HepG2 (cell line): ENCODE measurements at regions not wholly inside any gene's neighbourhood (a gene's known extent, or its start where the extent isn't known, plus 50 kb on each side); places are given as distances from the start of the nearest gene placed in this dataset.

ENCODE experiments used
- ATAC-seq: fragments of 200-7000 bp; cut with Tn5 transposase; 3 replicates; pipeline ENCODE4 v1.9.1; 2020; ENCODE audit warnings: mild to moderate bottlenecking, moderate library complexity
- BruUV-seq: library from RNA; stranded (reverse); fragments of 400-500 nt; replicated peaks from 2 replicates; lab custom pipeline; 2021; lab: Mats Ljungman, UMichigan
- CTCF ChIA-PET: fragments of 300-600 bp; formaldehyde crosslinking; extraction: SDS; loops from one replicate; lab custom pipeline; 2021; ENCODE audit warnings: low total read pairs, inconsistent platforms, low intra/inter-chr PET ratio; lab: Yijun Ruan, JAX
- POLR2A ChIA-PET: fragments of 350-600 bp; sonication (Branson Sonifier 250); formaldehyde crosslinking; loops from one replicate; lab custom pipeline; 2020; ENCODE audit warnings: antibody characterized with exemption, inconsistent platforms; lab: Yijun Ruan, JAX
- DNase-seq: peaks from one replicate; pipeline ENCODE4 v3.0.0-alpha.2; 2015; ENCODE audit warnings: low spot score
- FAIRE-seq: peaks from 3 replicates; lab custom pipeline; 2011; peaks lifted over from hg19 to GRCh38; lab: Jason Lieb, UNC
- H2AFZ ChIP-seq: one replicate; pipeline ENCODE4 v1.6.1; 2011; ENCODE audit warnings: low read length, inconsistent platforms
- H3K27ac ChIP-seq: fragments of 300-600 bp; 3 replicates; pipeline ENCODE4 v1.8.0; 2011; ENCODE audit warnings: mixed run types, mild to moderate bottlenecking, mixed read lengths, low read length, inconsistent platforms; ENCODE audit not compliant: insufficient read depth; ENCODE audit errors: extremely low read length
- H3K27me3 ChIP-seq, 2 experiments: fragments of 200-600 bp in 1 of 2; 2 replicates in 1 of 2; 3 replicates in 1 of 2; pipeline versions ENCODE4 v1.6.0 to v1.8.0; 2011; ENCODE audit warnings: low read length in 2 of 2, mild to moderate bottlenecking in 2 of 2, moderate library complexity in 2 of 2, inconsistent platforms in 1 of 2; ENCODE audit not compliant: insufficient read depth in 2 of 2, control insufficient read depth in 1 of 2
- H3K36me3 ChIP-seq, 2 experiments: fragments of 200-600 bp in 1 of 2; replicated peaks in 1 of 2; 2 replicates in 1 of 2; 3 replicates in 1 of 2; pipeline versions ENCODE4 v1.5.1 to v1.8.0; 2011; ENCODE audit warnings: low read length in 2 of 2, inconsistent platforms in 1 of 2; ENCODE audit not compliant: insufficient read depth in 2 of 2, control insufficient read depth in 1 of 2
- H3K4me1 ChIP-seq: 2 replicates; pipeline ENCODE4 v1.5.1; 2012; ENCODE audit warnings: low read length, inconsistent platforms; ENCODE audit not compliant: insufficient read depth
- H3K4me2 ChIP-seq: 2 replicates; pipeline ENCODE4 v1.6.0; 2011; ENCODE audit warnings: low read depth, low read length, inconsistent platforms
- H3K4me3 ChIP-seq, 3 experiments: fragments of 200-600 bp in 1 of 3; sonication (generic), shearing (Covaris generic) in 1 of 3; replicated peaks in 1 of 3; 2 replicates each; pipeline ENCODE4 v1.5.1; 2011 to 2016; ENCODE audit warnings: low read length in 3 of 3, inconsistent platforms in 2 of 3, low read depth in 2 of 3, mild to moderate bottlenecking in 2 of 3, control low read depth in 1 of 3, mixed read lengths in 1 of 3; ENCODE audit not compliant: insufficient read depth in 1 of 3
- H3K79me2 ChIP-seq: one replicate; pipeline ENCODE4 v1.6.1; 2011; ENCODE audit warnings: low read length, inconsistent platforms; ENCODE audit not compliant: insufficient read depth
- H3K9ac ChIP-seq: 2 replicates; pipeline ENCODE4 v1.6.0; 2011; ENCODE audit warnings: mild to moderate bottlenecking, low read depth, low read length, inconsistent platforms; ENCODE audit not compliant: insufficient read depth
- H3K9me3 ChIP-seq: 2 replicates; pipeline ENCODE4 v1.5.1; 2012; ENCODE audit warnings: mild to moderate bottlenecking, low read length
- H4K20me1 ChIP-seq: 2 replicates; pipeline ENCODE4 v1.6.0; 2011; ENCODE audit warnings: inconsistent platforms, mild to moderate bottlenecking, low read length, moderate library complexity; ENCODE audit not compliant: insufficient read depth
- IRX3 ChIP-seq: sonication (generic); formaldehyde crosslinking; IDR thresholded peaks from 2 replicates; pipeline ENCODE4 v1.8.1; 2023; ENCODE audit warnings: mild to moderate bottlenecking, low read depth, missing genetic modification reagents, borderline replicate concordance
- MEIS2 ChIP-seq: sonication (generic); formaldehyde crosslinking; IDR thresholded peaks from 2 replicates; pipeline ENCODE4 v1.9.0; 2021; ENCODE audit warnings: mild to moderate bottlenecking, missing genetic modification reagents
- NFE2 ChIP-seq: sonication (generic); formaldehyde crosslinking; IDR thresholded peaks from 2 replicates; pipeline ENCODE4 v1.4.0; 2020; ENCODE audit warnings: missing genetic modification reagents
- SP1 ChIP-seq, 2 experiments: fragments of 450-650 bp in 1 of 2; sonication (generic) in 1 of 2; formaldehyde crosslinking in 1 of 2; IDR thresholded peaks; 2 replicates each; pipeline versions ENCODE4 v1.4.0 to v1.6.1; 2016 to 2020; ENCODE audit warnings: missing genetic modification reagents in 1 of 2
- SRSF9 ChIP-seq: fragments of 200-400 bp; formaldehyde crosslinking; IDR thresholded peaks from 2 replicates; pipeline ENCODE4 v1.6.1; 2018; ENCODE audit warnings: borderline replicate concordance, mild to moderate bottlenecking, low read depth, low read length; ENCODE audit not compliant: insufficient read depth, poor library complexity, severe bottlenecking
- TRIM24 ChIP-seq: sonication (generic); formaldehyde crosslinking; IDR thresholded peaks from 2 replicates; pipeline ENCODE4 v1.8.0; 2022; ENCODE audit warnings: mild to moderate bottlenecking, missing genetic modification reagents
- ZBTB21 ChIP-seq: sonication (generic); formaldehyde crosslinking; IDR thresholded peaks from 2 replicates; pipeline ENCODE4 v1.4.0; 2020; ENCODE audit warnings: missing genetic modification reagents
- ZNF891 ChIP-seq: sonication (generic); formaldehyde crosslinking; IDR thresholded peaks from 2 replicates; pipeline ENCODE4 v1.5.0; 2020; ENCODE audit warnings: mild to moderate bottlenecking, missing genetic modification reagents
- WGBS: methylation state at CpG from one replicate; pipeline ENCODE4 v1.1.6; 2017; ENCODE audit warnings: low lambda C conversion rate; 5-methylcytosine and 5-hydroxymethylcytosine counted together
- in situ Hi-C: cut with HindIII; loops from 2 replicates; pipeline ENCODE4 v1.10.0; 2017; ENCODE audit warnings: low pct_unique_long_range_greater_than_20kb; ENCODE audit not compliant: extremely low pct_ligation_motif_present
- intact Hi-C: fragments of 100-400 bp; cut with micrococcal nuclease; formaldehyde crosslinking; loops from one replicate; pipeline ENCODE4 v1.10.0; 2022; ENCODE audit not compliant: unreplicated experiment
- TF ChIP-seq, protein P1 (sequence below): sonication (generic); formaldehyde crosslinking; IDR thresholded peaks from 2 replicates; pipeline ENCODE4 v1.8.1; 2023; ENCODE audit warnings: mild to moderate bottlenecking, moderate library complexity, missing genetic modification reagents
- TF ChIP-seq, protein P2 (sequence below): sonication (generic); formaldehyde crosslinking; IDR thresholded peaks from 2 replicates; pipeline ENCODE4 v1.5.0; 2020; ENCODE audit warnings: missing genetic modification reagents
- TF ChIP-seq, protein P3 (sequence below): sonication (generic); formaldehyde crosslinking; IDR thresholded peaks from 2 replicates; pipeline ENCODE4; 2020; ENCODE audit warnings: missing genetic modification reagents, mild to moderate bottlenecking, borderline replicate concordance
- TF ChIP-seq, protein P4 (sequence below): sonication (generic); formaldehyde crosslinking; IDR thresholded peaks from 2 replicates; pipeline ENCODE4 v1.9.0; 2021; ENCODE audit warnings: missing genetic modification reagents, borderline replicate concordance

DNA sequence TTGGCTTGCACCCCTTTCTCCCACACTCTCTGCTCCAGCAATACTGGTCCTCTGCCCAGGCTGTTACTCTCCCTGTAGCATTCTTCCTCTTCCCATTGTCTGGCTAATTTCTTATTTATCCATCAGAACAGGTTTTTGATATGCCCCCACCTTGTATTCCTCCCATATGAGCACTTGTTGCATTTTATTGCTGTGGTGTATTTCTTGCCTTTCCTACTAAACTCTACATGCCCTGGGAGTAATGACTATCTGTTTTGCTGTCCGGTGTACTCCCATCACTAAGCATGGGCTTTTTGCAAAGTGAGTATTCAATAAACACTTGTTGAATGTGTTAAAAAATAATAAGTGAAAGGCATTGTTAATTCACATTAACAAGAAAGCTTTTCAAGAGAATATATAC lies 104.3 kb upstream of the RANBP3L start:
- in situ Hi-C loops: no loop called here

More for the DNA sequence above, 104.3 kb upstream of the RANBP3L start:
- H3K27me3 ChIP-seq: no peaks in the 10 kb centered on the region; a peak in 1 of 5 replicates
- H3K9me3 ChIP-seq: peaks cover 4% of the 10 kb centered on the region; the same call in 1 of the 2 replicates
- DNase-seq: no peak
- TF ChIP-seq, protein P1, sequence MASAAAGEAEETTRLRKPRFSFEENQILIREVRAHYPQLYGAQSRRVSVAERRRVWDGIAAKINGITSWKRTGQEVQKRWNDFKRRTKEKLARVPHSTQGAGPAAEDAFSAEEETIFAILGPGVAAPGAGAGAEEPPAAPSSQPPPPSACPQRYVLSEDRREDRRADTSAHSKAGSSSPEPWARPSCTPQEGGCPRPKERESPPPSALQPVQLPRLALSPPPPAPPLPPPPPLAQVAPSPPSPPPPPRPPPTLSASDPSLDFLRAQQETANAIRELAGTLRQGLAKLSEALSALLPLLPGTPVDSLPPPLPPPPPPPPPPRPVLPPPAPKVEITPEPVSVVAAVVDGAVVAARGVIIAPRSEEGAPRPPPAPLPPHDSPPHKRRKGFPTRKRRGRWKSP (CRISPR knock-in tag): no peak
- TF ChIP-seq SP1 (IDR thresholded peaks at IDR 0.05) (no peak), SP1 (CRISPR knock-in tag; IDR thresholded peaks at IDR 0.05) (no peak), SRSF9 (no peak), NFE2 (no peak), TRIM24 (CRISPR knock-in tag) (no peak), IRX3 (CRISPR knock-in tag) (no peak), MEIS2 (CRISPR knock-in tag) (no peak), ZNF891 (no peak), ZBTB21 (CRISPR knock-in tag) (no peak)
- TF ChIP-seq, protein P2, sequence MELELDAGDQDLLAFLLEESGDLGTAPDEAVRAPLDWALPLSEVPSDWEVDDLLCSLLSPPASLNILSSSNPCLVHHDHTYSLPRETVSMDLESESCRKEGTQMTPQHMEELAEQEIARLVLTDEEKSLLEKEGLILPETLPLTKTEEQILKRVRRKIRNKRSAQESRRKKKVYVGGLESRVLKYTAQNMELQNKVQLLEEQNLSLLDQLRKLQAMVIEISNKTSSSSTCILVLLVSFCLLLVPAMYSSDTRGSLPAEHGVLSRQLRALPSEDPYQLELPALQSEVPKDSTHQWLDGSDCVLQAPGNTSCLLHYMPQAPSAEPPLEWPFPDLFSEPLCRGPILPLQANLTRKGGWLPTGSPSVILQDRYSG (CRISPR knock-in tag): no peak
- TF ChIP-seq, protein P3, sequence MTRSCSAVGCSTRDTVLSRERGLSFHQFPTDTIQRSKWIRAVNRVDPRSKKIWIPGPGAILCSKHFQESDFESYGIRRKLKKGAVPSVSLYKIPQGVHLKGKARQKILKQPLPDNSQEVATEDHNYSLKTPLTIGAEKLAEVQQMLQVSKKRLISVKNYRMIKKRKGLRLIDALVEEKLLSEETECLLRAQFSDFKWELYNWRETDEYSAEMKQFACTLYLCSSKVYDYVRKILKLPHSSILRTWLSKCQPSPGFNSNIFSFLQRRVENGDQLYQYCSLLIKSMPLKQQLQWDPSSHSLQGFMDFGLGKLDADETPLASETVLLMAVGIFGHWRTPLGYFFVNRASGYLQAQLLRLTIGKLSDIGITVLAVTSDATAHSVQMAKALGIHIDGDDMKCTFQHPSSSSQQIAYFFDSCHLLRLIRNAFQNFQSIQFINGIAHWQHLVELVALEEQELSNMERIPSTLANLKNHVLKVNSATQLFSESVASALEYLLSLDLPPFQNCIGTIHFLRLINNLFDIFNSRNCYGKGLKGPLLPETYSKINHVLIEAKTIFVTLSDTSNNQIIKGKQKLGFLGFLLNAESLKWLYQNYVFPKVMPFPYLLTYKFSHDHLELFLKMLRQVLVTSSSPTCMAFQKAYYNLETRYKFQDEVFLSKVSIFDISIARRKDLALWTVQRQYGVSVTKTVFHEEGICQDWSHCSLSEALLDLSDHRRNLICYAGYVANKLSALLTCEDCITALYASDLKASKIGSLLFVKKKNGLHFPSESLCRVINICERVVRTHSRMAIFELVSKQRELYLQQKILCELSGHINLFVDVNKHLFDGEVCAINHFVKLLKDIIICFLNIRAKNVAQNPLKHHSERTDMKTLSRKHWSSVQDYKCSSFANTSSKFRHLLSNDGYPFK (CRISPR knock-in tag): no peak
- TF ChIP-seq, protein P4, sequence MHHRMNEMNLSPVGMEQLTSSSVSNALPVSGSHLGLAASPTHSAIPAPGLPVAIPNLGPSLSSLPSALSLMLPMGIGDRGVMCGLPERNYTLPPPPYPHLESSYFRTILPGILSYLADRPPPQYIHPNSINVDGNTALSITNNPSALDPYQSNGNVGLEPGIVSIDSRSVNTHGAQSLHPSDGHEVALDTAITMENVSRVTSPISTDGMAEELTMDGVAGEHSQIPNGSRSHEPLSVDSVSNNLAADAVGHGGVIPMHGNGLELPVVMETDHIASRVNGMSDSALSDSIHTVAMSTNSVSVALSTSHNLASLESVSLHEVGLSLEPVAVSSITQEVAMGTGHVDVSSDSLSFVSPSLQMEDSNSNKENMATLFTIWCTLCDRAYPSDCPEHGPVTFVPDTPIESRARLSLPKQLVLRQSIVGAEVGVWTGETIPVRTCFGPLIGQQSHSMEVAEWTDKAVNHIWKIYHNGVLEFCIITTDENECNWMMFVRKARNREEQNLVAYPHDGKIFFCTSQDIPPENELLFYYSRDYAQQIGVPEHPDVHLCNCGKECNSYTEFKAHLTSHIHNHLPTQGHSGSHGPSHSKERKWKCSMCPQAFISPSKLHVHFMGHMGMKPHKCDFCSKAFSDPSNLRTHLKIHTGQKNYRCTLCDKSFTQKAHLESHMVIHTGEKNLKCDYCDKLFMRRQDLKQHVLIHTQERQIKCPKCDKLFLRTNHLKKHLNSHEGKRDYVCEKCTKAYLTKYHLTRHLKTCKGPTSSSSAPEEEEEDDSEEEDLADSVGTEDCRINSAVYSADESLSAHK: no peak
- no peaks in the 10 kb centered on the region for H3K79me2 ChIP-seq
- FAIRE-seq: no peak
- WGBS: 87% methylated on average over 1 of the region's 1 CpG
- no TSS peak for BruUV-seq
- peaks cover 55% of the 10 kb centered on the region for H3K4me1 ChIP-seq
- no peak overlapping the region for H3K27ac ChIP-seq
- no peak overlapping the region for H3K4me2 ChIP-seq
- H3K36me3 ChIP-seq: no peaks in the 10 kb centered on the region
- CTCF ChIA-PET: no interaction called here
- H4K20me1 ChIP-seq: no peaks in the 10 kb centered on the region
- H3K9ac ChIP-seq: no peak overlapping the region
- intact Hi-C loops: no loop called here
- no peak for ATAC-seq
- H3K4me3 ChIP-seq: no peak overlapping the region
- H2AFZ ChIP-seq: no peak overlapping the region
- POLR2A ChIA-PET: interaction anchor here (4.4 kb wide), 1 partner anchor 164 kb away, joined by 47 read pairs; the partner anchor contains the start of gene NADK2
